Upper lobe of right lung (tissue), 1 donor: ENCODE measurements at regions not wholly inside any gene's neighbourhood (a gene's known extent, or its start where the extent isn't known, plus 50 kb on each side); places are given as distances from the start of the nearest gene placed in this dataset.
"Not testable (repeated sequence)": the region's sequence is repeated elsewhere in the genome, so short reads cannot be mapped to it uniquely, and the experiment has no call there.

Experiments
- ATAC-seq: fragments of 200-7000 bp; cut with Tn5 transposase; one replicate; pipeline ENCODE4 v1.9.1; 2020; ENCODE audit warnings: mild to moderate bottlenecking, moderate library complexity
- DNase-seq: peaks from one replicate; pipeline ENCODE4 v3.0.0-alpha.2; 2020
- H3K27ac ChIP-seq: fragments of 200-600 bp; one replicate; pipeline ENCODE4 v1.8.0; 2022
- H3K27me3 ChIP-seq: fragments of 200-600 bp; one replicate; pipeline ENCODE4 v1.8.0; 2022; ENCODE audit warnings: mild to moderate bottlenecking
- H3K36me3 ChIP-seq: fragments of 200-600 bp; one replicate; pipeline ENCODE4 v1.8.0; 2022
- H3K4me1 ChIP-seq: fragments of 200-600 bp; one replicate; pipeline ENCODE4 v1.8.0; 2022
- H3K4me3 ChIP-seq: fragments of 200-600 bp; one replicate; pipeline ENCODE4 v1.8.0; 2022; ENCODE audit warnings: mild to moderate bottlenecking
- H3K9me3 ChIP-seq: fragments of 200-600 bp; one replicate; pipeline ENCODE4 v1.8.0; 2022
- CTCF ChIP-seq: fragments of 200-600 bp; IDR thresholded peaks from one replicate; pipeline ENCODE4 v1.8.0; 2022; ENCODE audit warnings: antibody characterized with exemption
- intact Hi-C: fragments of 100-400 bp; cut with DNase I; formaldehyde crosslinking; loops from one replicate; pipeline ENCODE4 v1.11.0; 2022
- donor health status: DM: no; HTN: yes; CAD: no; lungs with severe emphysema.

- ATAC-seq = no peak
- H3K4me3 ChIP-seq = no peak overlapping the region
- no peak overlapping the region for H3K27ac ChIP-seq
- no peak for DNase-seq
- H3K36me3 ChIP-seq = no peaks in the 10 kb centered on the region
- no peak for TF ChIP-seq CTCF
- no peaks in the 10 kb centered on the region for H3K4me1 ChIP-seq
- intact Hi-C loops = no loop called here
- H3K27me3 ChIP-seq = no peaks in the 10 kb centered on the region
- no peaks in the 10 kb centered on the region for H3K9me3 ChIP-seq
Observed at GRCh38 chr2:7691961-7692656, 774.9 kb downstream of the RNF144A start.

GRCh38 chr2:7692657-7693161, 775.5 kb downstream of the RNF144A start:
- intact Hi-C loops = no loop called here
- TF ChIP-seq CTCF = no peak
- DNase-seq (no peak), ATAC-seq (peak; percentile 48)
- Histone ChIP-seq H3K27me3 (no peaks in the 10 kb centered on the region), H3K4me1 (no peaks in the 10 kb centered on the region), H3K27ac (no peak overlapping the region), H3K9me3 (no peaks in the 10 kb centered on the region), H3K36me3 (no peaks in the 10 kb centered on the region), H3K4me3 (no peak overlapping the region)

- ATAC-seq (no peak), DNase-seq (no peak)
- H3K27ac ChIP-seq = no peak overlapping the region
- H3K4me1 ChIP-seq = no peaks in the 10 kb centered on the region
- H3K4me3 ChIP-seq = no peak overlapping the region
- no peaks in the 10 kb centered on the region for H3K36me3 ChIP-seq
- TF ChIP-seq CTCF = no peak
- no peaks in the 10 kb centered on the region for H3K9me3 ChIP-seq
- intact Hi-C loops = no loop called here
- no peaks in the 10 kb centered on the region for H3K27me3 ChIP-seq
Observed at GRCh38 chr2:7693246-7694075, 776.2 kb downstream of the RNF144A start.

GRCh38 chr2:7694076-7694985, 777.1 kb downstream of the RNF144A start:
- intact Hi-C loops = no loop called here
- Histone ChIP-seq H3K4me3 (no peak overlapping the region), H3K4me1 (no peaks in the 10 kb centered on the region), H3K27ac (no peak overlapping the region), H3K9me3 (no peaks in the 10 kb centered on the region), H3K27me3 (no peaks in the 10 kb centered on the region), H3K36me3 (no peaks in the 10 kb centered on the region)
- no peak for DNase-seq
- no peak for TF ChIP-seq CTCF
- no peak for ATAC-seq

GRCh38 chr2:7696556-7696955, 779.3 kb downstream of the RNF144A start:
- H3K36me3 ChIP-seq, H3K27ac ChIP-seq, ATAC-seq, H3K4me1 ChIP-seq, DNase-seq, H3K27me3 ChIP-seq, H3K4me3 ChIP-seq, intact Hi-C loops, H3K9me3 ChIP-seq: not testable (repeated sequence)
